Non-pigmented ciliary epithelial cell (primary cell): ENCODE measurements at regions not wholly inside any gene's neighbourhood (a gene's known extent, or its start where the extent isn't known, plus 50 kb on each side); places are given as distances from the start of the nearest gene placed in this dataset.

Experiments
- DNase-seq: peaks from one replicate; pipeline ENCODE4 v3.0.0-alpha.2; 2010; ENCODE audit warnings: low read depth

DNA sequence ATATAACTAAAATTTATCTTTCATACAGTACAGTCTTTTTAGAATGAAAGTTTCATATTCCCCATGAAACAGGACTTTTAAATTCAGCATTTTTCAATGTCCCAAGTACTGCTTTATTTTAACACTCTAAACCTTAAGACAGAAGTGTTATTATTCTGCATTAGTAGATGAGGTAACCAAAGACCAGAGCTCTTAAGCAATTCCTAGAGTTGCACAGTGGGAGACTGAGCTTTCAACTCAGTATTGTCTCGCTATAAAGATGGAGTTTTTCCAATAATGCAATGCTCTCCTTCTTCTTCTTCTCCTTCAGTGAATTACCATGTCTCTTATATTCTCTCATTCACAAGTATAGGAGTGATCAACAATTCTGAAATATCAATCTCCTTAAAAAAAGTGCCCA lies 479.7 kb downstream of the CETN3 start:
- peak; percentile 8 for DNase-seq

DNA sequence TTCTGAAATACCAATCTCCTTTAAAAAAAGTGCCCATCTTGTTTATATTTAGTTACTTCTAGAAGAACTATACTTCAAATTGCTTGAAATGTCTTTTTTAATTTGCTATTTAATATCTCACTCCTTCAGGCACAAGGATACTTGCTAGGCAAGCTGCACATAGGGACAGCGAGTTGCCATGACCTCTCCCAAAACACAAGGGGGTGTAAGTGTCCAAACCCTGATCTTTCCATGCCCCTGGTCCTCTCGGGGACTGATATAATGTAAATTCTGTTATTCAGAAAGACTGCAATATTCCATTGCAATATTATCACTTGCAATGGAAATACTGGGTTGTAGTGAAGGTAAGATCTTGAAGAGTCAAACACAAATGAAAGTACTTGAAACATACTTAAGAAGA lies 480.4 kb downstream of the CETN3 start:
- no peak for DNase-seq

DNA sequence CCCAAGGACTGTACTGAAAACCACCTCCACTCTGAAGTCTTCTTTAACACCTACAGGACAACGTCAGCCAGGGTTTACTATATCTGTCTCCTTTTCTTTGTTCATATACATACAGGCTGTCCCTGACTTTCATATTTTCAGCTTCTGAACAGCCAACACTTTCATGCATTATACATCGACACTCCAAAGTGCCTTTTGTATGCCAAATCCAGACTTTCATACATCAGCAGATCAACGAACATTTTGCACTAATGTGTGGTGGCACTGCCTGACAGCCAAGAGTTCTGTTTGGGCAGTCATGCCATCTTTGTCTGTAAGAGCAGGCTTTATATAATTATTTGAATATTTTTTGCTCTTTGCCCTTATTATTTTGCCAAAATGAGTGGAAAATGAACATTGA lies 487.4 kb downstream of the CETN3 start:
- DNase-seq, result no peak

DNA sequence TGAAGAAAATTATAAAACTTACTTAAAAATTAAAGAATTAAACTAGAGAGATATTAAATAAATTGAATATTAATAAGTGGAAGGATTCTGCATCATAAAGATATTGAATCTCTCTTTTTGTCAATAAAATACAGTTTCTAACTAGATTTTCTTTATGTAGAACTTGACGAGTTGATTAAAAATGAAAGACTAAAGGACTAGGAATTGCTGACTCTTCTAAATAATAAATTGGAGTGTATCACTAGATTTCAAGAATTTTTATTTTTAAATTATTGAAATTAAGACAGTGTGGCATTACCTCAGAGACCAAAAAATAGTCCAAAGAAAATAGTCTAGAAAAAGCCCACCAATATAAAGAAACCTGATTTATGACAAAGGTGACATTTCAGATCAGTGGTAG lies 492.4 kb downstream of the CETN3 start:
- no peak for DNase-seq

DNA sequence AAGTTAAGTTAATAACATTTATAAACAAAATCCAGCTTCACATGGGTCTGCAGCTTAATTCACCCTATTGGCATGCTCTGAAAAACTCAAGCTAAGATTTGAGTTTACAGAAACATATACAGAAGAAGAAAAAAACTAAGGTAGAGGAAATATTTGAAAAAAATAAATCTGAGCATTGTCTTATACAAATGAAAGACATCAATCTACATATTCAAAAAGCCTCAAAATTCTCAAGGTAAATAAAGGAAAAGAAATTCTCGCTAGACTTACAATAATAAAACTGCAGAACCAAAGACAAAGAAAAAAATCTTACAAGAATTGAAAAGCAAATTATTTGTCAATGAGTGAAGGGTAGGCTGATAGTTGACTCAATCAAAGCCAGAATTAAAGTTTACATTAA lies 493.4 kb downstream of the CETN3 start:
- DNase-seq, result no peak

DNA sequence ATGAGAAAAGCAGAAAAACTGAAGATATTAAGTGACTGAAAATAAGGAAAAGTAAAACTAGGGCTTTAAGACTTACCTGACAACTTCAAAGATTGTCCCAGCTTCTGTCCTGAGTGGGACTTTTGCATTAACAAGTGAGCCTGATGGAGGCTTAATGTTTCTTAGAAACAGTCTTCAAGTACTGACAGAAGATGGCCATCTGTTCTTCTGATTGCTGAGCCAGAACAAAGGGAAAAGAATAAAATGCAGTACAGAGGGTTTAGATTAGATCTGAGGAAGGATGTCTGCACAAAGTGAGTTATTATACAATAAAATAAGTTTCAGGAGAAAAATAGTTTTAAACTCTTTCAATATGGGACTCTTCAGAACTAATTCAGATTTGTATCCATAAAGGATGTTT lies 500.7 kb downstream of the CETN3 start:
- no peak for DNase-seq

DNA sequence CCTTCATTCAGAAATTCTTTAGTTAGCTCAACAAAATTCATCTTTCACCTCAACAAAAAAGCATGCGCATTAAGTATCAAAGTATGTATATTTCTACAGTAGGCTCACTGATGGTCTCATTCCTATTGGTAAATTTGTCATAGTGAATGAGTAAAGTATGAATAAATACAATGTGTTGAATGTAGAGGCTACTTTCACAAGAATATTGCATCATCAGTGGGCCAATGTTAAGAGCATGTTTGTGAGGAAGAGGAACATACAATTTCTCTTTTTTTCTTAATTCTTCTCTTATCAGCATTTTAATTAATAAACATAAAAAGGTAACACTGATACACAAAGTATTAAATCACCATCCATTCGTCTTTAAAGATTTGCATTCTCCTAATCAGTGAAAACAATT lies 505.1 kb downstream of the CETN3 start:
- no peak for DNase-seq

DNA sequence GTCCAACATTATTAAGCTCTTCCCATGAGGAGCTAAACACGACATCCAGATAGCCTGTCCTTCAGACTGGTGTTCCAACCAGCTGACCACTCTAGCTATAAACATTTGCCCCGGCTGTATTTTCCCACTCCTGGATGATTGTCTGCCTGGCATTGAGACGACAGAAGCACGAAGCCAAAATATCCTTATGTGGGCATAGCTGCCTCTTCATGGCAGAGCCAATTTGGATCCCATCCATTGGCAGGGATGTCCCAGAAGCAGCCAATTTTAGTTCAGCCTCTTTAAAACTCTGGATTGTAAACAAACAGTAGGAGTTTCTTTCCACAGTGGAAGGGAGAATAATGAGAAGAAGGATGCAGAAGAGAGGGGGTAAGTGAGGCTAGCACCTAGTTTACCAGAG lies 507.6 kb downstream of the CETN3 start:
- no peak for DNase-seq

DNA sequence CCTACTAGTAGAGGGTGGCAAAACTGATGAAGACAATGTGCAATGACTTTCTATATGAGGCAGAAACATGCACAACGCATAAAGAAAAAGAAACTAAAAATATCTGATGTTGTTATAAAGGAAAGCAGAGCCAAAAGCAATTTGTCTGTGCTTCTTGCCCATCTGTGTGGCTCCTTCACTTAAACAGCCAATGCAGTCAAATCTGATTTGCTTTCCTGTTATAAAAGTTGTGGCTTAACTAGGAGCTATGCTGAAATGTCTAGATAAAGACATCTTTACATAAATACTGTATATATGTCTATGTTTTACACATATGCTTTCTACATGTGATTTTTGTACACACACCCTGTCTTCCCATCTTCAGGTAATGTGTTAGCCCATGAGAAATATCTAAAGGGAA lies 508.2 kb downstream of the CETN3 start:
- no peak for DNase-seq

DNA sequence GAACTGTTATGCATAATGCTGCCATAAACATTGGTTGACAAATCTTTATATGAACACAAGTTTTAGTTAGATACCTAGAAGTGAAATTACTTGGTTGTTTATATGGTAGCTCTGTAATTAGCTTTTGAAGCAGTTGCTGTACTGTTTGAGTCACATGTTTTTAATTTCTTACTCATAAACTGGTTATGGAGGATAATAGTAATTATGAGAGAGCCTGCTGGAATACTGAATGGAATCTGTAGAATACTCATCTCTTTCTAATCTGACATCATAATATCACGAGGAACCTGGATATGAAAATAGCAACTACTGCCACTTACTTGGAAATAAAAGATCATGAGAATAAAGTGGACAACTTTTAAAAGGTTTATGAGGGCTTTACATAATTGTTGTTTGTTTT lies 509.2 kb downstream of the CETN3 start:
- DNase-seq, result no peak

DNA sequence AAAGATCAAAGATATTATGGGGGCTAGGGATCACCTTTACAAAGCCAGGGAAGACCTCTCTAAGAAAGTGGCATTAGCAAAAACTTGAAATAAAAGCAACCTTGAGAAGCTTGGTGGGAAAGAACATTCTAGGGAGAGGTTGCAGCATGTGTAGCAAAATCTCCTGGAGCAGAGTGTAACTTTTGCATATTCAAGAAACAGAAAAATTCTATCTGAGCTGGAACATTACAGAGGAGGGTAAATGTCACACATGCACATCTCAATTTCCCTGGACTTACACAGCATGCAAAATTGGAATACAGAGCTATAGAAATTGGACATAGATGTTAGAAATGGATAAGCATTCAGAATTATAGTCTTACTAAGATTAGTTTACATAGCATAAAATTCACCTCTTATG lies 510.0 kb downstream of the CETN3 start:
- DNase-seq, result no peak

DNA sequence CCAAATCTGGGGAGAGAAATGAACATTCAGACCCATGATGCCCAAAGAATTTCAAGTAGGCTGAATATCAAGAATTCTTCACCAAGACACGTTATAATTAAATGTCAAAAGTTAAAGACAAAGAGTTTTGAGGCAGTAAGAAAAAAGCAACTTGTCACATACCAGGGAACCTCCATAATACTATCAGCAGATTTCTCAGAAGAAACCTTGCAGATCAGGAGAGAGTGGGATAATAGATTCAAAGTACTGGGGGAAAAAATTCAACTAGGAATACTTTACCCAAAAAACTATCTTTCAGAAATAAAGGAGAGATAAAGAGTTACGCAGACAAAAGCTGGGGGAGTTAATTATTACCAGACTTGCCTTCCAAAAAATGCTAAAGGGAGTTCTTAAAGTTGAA lies 516.0 kb downstream of the CETN3 start:
- DNase-seq, result no peak

DNA sequence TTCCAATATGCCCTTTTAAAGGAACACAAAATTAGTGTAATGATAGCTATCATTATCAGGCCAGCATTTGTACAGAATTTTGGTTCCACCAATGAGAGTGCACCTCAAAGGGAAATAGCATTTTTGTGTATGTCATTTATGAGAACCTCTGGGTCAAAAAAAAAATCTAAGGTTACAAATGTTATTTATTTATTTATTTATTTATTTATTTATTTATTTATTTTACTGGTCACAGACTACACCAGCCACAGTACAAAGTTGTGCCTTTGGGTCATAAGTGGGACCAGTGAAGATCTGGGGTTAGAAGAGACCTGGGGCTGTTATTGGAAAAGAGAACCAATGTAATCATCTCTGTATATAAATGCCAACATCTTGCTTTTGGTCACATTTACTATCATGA lies 523.9 kb downstream of the CETN3 start:
- DNase-seq, result no peak

DNA sequence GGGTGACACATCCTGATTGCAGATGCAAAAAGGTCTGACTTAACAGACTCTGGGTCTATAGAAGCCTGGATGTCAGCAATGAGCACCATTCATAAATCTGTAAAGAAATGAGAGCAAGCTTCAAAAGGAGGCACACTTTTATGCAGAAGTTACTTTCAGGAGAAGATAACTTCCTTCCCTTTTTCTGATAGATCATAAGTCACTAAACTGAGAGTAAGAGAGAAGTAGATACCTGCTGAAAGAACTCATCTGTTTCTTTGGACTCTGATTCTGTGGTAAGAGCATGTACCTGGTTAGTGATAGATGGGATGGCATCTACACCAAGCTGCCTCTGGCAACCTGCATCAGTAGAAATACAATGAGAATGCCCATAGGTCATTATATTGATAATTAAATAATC lies 525.6 kb downstream of the CETN3 start:
- no peak for DNase-seq

DNA sequence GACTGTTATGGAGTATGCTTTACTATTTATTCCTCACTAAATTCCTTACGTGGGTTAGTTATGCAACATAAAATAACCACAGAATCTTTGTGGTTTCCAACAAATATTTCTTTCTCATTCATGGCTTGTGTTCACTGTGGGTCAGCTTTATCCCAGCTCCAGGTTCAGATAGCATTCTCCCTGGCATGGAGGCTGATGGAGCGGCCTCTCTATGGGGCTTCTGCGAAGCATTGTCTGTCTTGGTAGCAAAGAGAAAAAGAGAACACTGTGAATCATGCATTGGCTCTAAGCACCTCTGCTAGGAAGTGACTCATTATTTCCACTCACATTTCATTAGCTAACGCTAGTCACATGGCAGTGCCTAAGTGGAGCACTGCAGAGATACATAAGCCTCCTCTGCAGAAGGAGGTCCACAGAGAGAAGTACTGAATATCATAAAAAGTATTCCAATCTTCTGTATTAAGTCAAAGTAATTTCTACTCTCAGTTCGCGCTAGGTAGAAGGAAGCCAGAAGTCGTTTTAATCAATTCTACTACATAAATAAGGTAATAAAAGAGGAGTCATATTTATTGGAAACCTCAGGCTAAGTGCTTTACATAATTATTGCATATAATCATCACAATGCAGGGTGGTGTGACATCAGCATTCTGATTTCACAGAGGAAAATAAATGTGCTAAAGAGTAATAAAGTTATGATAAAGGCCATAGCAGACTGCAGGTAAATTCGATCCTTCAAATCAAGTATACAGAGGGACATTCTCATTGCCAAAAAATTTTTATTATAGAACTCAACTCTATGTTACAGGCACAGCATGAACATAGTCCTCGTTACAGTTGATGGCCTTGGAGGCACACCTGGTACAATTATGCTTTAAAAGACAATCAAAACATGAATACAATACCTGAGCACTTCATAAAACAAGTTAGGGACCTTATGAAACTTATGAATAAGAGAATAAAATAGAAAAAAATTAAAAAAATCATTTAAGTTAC lies 531.1 kb downstream of the CETN3 start:
- DNase-seq, result peak; percentile 91

DNA sequence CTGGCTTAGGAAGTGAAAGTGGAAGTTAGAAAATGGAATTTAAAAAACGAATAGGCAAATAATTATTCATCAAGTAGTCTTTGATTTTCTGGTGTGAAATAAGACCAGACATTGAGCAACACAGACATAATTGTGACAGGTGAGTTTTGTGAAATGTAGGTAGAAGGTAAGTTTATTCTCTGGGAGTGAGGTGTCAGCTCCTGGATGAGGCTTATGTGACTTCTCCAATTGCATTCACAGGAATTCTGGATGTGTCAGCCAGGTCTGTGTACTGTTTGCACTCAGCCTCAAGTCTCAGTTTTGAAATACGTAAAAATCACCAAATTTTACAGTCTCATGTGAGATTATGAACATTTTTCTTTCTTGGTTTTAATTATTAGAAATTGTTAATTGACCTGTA lies 537.6 kb downstream of the CETN3 start:
- no peak for DNase-seq

DNA sequence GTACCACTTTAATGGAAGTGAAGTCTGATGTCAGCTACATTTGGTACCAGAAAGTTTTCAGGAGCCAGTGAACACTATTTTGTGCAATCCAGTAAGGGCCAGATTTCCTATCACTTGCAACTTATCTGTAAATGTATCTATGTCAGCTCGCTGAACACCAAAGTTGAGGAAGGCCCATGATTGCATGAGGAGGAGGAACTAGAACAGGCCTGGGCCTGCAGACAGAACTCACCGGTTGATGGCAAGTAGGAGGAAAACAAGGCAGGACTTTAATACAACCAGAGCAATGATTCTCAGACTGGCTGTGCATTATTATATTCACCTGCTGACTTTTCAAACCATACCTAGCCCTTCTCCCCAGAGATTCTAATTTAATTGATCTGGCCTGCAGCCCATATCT lies 540.2 kb downstream of the CETN3 start:
- no peak for DNase-seq

DNA sequence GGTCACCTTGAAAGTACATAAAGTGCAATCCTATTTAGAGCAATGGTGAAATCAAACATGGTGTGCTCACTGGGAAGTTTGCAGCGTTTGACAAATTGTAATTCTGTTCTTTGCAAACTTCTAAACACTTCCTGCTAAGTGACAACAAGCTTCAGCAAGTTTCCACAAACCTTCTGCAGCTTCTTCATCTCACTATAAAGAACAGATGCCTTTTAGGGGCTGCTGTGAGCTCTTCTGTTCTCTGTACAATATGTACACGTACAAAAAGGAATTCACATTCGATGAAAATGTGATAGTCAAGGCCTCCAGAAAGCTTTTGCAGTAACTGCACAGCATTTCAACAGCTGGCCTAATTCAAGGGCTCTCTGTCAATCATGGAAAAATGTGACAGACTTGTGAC lies 543.1 kb downstream of the CETN3 start:
- DNase-seq, result no peak

DNA sequence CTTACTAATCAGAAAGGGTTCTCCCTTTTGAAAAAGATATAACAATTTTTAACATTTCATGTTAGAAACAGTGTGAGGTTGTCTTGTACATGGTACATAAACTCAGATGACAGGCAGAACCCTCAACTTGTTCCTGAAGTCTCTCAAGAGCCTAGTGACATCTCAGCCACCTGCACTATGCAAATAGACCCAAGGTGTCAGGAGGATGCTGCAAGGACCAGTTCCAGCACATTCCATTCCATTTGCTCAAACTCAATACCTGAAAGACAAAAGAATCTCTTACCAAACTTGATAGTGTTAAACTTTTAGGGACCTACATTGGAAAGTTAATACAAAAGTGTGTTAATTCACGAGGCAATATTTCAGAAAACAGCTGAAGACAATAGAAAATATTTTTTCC lies 544.6 kb downstream of the CETN3 start:
- no peak for DNase-seq

DNA sequence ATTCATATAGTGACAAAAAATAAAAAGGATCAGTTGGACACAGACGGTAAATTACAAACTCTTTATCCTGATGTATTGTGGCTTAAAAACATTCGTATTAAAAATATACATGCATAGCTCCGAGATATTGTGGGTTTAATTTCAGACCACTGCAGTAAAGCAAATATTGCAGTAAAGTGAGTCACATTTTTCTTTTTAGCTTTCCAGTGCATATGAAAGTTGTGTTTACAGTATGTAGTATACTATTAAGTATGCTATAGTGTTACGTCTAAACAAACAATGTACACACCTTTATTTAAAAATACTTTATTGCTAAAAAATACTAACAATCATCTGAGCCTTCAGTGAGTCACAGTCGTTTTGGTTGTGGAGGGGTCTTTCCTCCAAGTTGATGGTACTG lies 551.8 kb downstream of the CETN3 start:
- DNase-seq, result no peak

DNA sequence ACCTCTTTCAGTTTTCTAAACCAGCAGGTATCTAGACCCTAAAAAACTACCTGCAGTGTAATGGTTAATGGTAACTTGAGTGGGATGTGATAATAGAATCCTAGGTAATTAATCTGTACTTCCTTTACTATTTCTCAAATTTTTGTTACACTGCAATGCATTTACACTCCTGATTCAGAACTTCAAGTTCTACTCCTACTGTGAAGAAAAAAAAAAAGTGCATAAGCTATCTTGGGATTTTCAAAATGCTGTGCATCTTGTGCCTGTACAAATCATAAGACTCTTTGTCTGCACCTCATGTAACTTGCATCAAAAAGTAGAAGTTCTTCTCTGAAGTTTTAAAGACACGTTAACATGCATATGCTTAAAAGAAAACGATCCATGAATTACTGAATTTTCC lies 554.1 kb downstream of the CETN3 start:
- no peak for DNase-seq

DNA sequence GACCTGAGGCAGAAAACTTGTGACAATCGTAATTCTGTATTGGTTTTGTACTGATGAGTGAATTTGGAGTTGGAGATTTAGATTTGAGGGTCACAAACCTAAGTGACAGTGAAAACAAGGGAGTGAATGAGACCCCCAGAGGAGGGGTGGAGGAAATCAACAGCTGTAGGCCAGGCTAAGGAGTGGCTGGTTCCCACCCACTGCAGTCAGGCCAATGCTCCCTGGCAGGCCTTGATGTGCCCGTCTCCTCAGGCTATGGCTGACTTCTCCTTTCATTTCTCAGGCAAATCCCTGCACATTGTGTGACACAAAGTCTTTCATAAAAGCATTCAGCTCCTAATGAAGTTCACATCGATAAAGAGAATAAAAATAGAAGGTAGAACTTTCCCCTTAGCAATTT lies 557.6 kb downstream of the CETN3 start:
- no peak for DNase-seq

DNA sequence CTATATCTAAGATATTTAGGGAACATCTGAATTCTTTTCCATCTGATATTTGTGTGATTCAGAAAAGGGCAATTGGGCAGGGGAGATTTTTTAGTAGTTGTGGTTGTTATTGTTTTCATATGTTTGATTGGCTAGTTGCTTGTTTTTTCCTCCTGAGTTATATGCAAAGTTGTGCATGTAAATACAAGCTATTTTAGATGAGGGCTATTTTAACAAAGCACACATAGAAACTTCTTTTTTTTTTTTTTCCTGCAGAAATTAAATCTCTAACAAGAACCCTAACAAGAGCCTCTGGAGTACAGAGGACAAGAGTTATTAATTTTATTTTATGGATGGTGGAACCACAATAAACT lies 559.1 kb downstream of the CETN3 start:
- no peak for DNase-seq

DNA sequence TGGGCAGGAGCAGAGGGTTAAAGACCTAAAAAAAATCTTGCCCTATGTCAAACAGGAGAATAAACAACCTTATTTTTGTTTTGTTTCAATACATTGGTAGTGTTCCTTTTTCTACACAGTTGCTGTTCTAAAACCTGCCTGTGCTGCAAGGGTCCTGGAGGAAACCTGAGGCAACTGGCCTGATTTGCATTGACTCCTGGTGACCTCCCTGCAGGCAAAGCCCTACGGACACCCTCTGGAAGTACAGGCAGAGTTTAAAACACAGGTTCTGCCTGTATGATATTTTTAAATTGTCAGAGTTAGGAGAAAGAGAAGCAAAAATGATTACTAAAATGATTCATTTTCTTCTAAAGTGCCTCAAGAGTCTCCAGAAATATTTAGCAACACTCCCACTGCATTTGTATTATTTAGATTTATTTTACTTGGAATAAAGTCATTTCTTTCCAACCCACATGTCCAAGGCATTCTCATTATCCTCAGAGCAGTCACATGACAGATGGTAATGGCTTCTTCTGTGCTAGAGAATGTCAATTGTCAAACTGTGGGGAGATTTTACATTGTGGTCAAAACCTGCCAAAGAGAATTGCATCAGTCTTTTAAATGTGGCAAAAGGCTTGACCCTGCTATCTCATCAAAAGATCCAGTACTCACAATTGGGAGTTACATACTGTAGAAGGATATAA lies 559.6 kb downstream of the CETN3 start:
- DNase-seq, result no peak
